Astrocyte of the cerebellum (primary cell): ENCODE measurements at regions not wholly inside any gene's neighbourhood (a gene's known extent, or its start where the extent isn't known, plus 50 kb on each side); places are given as distances from the start of the nearest gene placed in this dataset.

Experiments
- DNase-seq: peaks from one replicate; pipeline ENCODE4 v3.0.0-alpha.2; 2011; ENCODE audit warnings: low read depth
- H3K4me3 ChIP-seq: 2 replicates; pipeline ENCODE4 v1.5.1; 2011; ENCODE audit warnings: mild to moderate bottlenecking, low read depth, low read length, moderate library complexity
- in situ Hi-C: cut with HindIII; loops from 2 replicates; pipeline ENCODE4 v1.10.0; 2017; ENCODE audit warnings: low sequenced_read_pairs
- TF ChIP-seq, protein P1 (sequence below): IDR thresholded peaks from 2 replicates; pipeline ENCODE4 v1.5.1; 2012; ENCODE audit warnings: low read length, low read depth, moderate library complexity, mild to moderate bottlenecking; ENCODE audit errors: missing control alignments

DNA sequence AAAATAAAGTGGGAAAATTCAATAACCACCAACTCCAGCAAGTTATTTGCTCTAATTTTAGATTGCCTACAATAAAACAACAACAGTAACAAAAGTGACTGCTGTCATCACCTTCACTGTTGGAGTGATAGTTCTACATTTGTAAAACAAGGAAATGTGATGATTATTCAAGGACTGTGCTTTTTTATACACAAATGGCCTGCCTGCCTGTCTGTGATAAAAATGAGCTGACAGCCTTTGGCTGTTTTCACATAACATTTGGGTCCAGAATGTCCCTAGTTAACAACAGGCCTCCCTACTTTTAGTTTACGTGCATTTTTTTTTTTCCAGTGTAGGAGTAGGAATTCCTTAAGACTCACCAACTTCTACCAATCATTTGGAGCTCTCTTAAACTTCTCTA is 768.8 kb downstream of the PDCD6IP start:
- in situ Hi-C loops: no loop called here
- TF ChIP-seq, protein P1, sequence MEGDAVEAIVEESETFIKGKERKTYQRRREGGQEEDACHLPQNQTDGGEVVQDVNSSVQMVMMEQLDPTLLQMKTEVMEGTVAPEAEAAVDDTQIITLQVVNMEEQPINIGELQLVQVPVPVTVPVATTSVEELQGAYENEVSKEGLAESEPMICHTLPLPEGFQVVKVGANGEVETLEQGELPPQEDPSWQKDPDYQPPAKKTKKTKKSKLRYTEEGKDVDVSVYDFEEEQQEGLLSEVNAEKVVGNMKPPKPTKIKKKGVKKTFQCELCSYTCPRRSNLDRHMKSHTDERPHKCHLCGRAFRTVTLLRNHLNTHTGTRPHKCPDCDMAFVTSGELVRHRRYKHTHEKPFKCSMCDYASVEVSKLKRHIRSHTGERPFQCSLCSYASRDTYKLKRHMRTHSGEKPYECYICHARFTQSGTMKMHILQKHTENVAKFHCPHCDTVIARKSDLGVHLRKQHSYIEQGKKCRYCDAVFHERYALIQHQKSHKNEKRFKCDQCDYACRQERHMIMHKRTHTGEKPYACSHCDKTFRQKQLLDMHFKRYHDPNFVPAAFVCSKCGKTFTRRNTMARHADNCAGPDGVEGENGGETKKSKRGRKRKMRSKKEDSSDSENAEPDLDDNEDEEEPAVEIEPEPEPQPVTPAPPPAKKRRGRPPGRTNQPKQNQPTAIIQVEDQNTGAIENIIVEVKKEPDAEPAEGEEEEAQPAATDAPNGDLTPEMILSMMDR: no peak

DNA sequence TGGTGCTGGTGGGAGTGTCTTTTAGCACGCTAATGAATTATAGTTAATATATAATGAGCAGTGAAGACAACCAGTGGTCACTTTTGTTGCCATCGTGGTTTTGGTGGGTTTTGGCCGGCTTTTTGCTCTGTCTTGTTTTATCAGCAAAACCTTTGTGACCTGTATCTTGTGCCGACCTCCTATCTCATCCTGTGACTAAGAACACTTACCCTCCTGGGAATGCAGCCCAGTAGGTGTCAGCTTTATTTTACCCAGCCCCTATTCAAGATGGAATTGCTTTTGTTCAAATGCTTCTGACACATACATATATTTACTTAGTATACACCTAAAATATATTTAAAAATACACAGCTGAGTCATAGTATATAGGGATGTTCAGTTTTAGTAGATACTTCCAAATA is 770.3 kb downstream of the PDCD6IP start:
- TF ChIP-seq, protein P1: no peak
- no peak for DNase-seq
- in situ Hi-C loops: no loop called here
- H3K4me3 ChIP-seq: no peak overlapping the region

More for the DNA sequence above, 768.8 kb downstream of the PDCD6IP start:
- DNase-seq: no peak
- no peak overlapping the region for H3K4me3 ChIP-seq

DNA sequence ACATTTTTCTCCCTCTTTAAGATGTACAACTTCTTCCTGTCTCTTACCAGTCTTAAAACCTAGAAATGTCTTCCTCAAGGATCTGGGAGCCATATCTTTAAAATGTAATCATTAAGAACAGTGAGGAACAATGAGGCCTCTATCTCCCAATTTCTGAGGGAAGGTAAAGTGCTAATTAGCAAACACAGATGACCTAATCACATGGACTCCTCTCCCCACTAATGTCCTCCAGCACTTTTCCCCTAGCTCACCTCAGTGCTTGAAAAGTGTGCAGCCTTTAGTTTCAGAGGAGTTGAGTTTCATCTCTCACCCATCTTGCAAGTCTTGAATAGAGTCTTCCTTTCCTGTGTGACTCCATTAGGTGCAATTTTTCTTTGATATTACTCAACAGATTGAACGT is 771.0 kb downstream of the PDCD6IP start:
- no peak for DNase-seq
- no peak overlapping the region for H3K4me3 ChIP-seq
- TF ChIP-seq, protein P1: no peak
- in situ Hi-C loops: no loop called here

DNA sequence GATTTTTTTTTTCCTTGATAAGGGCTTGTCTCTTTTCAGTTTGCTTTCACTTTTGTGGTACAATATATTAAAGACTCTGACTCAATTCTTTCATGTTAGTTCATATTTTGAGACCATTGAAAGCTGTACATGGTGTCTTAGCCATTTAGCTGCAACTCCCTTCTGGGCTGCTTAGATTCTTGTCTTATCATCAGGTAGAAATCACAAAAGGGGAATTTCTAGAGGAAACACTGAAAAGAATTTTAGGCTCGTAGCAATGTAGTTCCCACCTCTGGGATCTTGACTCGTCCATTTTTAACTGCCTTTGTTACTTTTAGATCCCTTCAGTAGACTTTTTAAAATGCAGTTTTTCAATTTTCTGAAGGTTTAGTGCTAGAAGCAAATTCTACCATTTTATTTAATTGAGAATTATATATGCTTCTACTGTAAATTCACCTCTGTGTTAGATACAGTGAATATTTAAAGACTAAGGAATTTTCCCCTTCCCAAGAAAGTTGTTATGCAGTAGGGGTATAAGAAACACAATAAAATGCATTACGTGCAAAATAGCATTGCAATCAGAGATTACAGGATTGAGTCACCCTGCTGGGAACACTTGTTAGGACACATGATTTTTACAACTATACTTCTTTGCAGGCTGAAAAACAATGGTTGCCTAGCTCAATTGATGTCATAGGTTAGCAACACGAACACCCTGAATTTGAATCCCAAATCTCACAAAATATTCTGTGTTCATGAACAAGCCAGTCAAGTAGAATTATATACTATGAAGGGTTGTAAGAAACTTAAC is 772.7 kb downstream of the PDCD6IP start:
- TF ChIP-seq, protein P1: no peak
- in situ Hi-C loops: no loop called here
- no peak for DNase-seq
- no peak overlapping the region for H3K4me3 ChIP-seq

DNA sequence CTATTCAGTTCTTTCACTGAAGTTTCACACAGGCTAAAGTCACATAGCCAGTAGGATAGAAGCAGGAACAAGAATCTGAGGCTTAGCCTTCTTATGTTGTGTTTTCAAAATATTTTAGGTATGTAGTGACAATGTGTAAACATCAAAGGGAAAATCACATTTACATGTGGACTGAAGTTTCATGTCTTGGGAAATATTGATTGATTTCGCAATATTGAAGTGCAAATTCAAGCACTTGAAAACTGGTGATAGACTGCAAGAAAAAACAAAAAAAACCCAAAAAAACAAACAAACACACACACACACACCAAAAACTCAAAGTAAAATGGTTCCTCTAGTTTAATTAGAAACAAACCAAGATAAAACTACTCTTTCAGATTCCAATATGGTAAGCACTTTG is 773.3 kb downstream of the PDCD6IP start:
- TF ChIP-seq, protein P1: no peak
- in situ Hi-C loops: no loop called here
- no peak overlapping the region for H3K4me3 ChIP-seq
- DNase-seq: no peak

DNA sequence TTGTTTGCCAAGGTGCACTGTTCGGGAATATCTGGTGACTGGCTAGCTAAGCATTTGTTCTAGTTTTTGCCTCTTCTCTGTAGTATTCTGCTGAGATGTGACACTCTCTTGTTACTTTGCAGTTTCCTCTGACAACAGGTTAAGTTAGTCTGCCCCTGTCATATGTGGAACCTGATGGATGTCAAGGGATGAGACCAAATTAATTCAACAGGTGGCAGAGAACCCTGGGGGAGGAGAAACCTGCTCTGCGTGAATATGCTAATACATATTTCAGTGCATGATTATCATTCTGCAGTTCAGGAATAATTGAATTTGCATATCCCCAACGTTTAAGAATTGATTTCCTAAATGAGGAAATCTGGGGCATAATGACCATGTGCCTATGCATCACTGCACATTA is 777.3 kb downstream of the PDCD6IP start:
- in situ Hi-C loops: no loop called here
- no peak overlapping the region for H3K4me3 ChIP-seq
- DNase-seq: no peak
- TF ChIP-seq, protein P1: no peak

DNA sequence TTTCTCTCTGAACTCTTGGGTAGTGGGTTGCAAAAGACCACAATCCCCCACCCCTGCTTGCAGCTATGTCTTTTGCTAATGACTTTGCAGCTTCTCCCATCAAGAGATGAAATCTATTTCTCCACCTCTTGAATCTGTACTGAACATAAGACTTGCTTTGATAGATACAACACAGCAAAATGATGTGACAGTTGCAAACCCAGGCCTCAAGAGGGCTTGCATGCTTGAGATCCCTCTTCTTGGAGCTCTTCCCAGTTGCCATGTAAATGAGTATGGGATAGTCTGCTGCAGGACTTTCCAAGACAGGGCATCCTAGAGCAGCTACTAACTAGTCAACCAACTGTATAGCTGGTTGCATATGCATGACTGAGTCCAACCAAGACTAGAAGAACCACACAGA is 783.6 kb downstream of the PDCD6IP start:
- in situ Hi-C loops: no loop called here
- DNase-seq: no peak
- TF ChIP-seq, protein P1: no peak
- no peak overlapping the region for H3K4me3 ChIP-seq
